ENCODE measurements at regions not wholly inside any gene's neighbourhood (a gene's known extent, or its start where the extent isn't known, plus 50 kb on each side); places are given as distances from the start of the nearest gene placed in this dataset.
"Not testable (repeated sequence)": the region's sequence is repeated elsewhere in the genome, so short reads cannot be mapped to it uniquely, and the experiment has no call there.

GRCh38 chr14:95770777-95771176, 56.9 kb upstream of the TCL1A start:
- DNase-seq (no peak), ATAC-seq (no peak)
- Mint-ChIP-seq H3K4me3 (no peak overlapping the region), H3K4me1 (no peaks in the 10 kb centered on the region), H3K9me3 (ENCODE audit: low read depth) (no peaks in the 10 kb centered on the region), H3K36me3 (no peaks in the 10 kb centered on the region), H3K27me3 (peaks cover 10% of the 10 kb centered on the region), H3K27ac (no peak overlapping the region)
- CTCF ChIA-PET, result no interaction called here

- H3K36me3 Mint-ChIP-seq, result no peaks in the 10 kb centered on the region
- no peak overlapping the region for H3K4me3 Mint-ChIP-seq
- H3K27me3 Mint-ChIP-seq, result peaks cover 10% of the 10 kb centered on the region
- H3K9me3 Mint-ChIP-seq (ENCODE audit: low read depth), result no peaks in the 10 kb centered on the region
- ATAC-seq (no peak), DNase-seq (no peak)
- no peak overlapping the region for H3K27ac Mint-ChIP-seq
- no peaks in the 10 kb centered on the region for H3K4me1 Mint-ChIP-seq
- CTCF ChIA-PET, result no interaction called here
Measured at GRCh38 chr14:95769976-95770375, 56.1 kb upstream of the TCL1A start.

- H3K9me3 Mint-ChIP-seq (ENCODE audit: low read depth); CTCF ChIA-PET; DNase-seq; H3K27ac Mint-ChIP-seq; H3K4me3 Mint-ChIP-seq; ATAC-seq; H3K4me1 Mint-ChIP-seq; H3K36me3 Mint-ChIP-seq: not testable (repeated sequence)
- peaks cover 10% of the 10 kb centered on the region for H3K27me3 Mint-ChIP-seq
Measured at GRCh38 chr14:95769431-95769830, 55.5 kb upstream of the TCL1A start.

GRCh38 chr14:95765051-95765450, 51.1 kb upstream of the TCL1A start:
- Mint-ChIP-seq H3K4me3 (no peak overlapping the region), H3K27ac (no peak overlapping the region), H3K36me3 (no peaks in the 10 kb centered on the region), H3K27me3 (peaks cover 14% of the 10 kb centered on the region), H3K9me3 (ENCODE audit: low read depth) (no peaks in the 10 kb centered on the region), H3K4me1 (no peaks in the 10 kb centered on the region)
- no peak for ATAC-seq
- CTCF ChIA-PET, result interaction anchor here (2.2 kb wide), 1 partner anchor 9 kb away, joined by 7 read pairs; no protein-coding TSS in a partner anchor
- DNase-seq, result no peak

GRCh38 chr14:95763875-95764274, 50.0 kb upstream of the TCL1A start:
- no peaks in the 10 kb centered on the region for H3K36me3 Mint-ChIP-seq
- DNase-seq, result no peak
- H3K27me3 Mint-ChIP-seq, result peaks cover 14% of the 10 kb centered on the region
- H3K4me3 Mint-ChIP-seq, result no peak overlapping the region
- no peaks in the 10 kb centered on the region for H3K9me3 Mint-ChIP-seq (ENCODE audit: low read depth)
- no peak overlapping the region for H3K27ac Mint-ChIP-seq
- no peak for ATAC-seq
- H3K4me1 Mint-ChIP-seq, result no peaks in the 10 kb centered on the region
- CTCF ChIA-PET, result no interaction called here

Measured in activated CD8-positive, alpha-beta memory T cell treated with anti-CD3 and anti-CD28 coated beads, Interleukin-2, amount 10 ng/mL, durations not matched to agents 7 days and 5 days (primary cell).